ENCODE measurements at regions not wholly inside any gene's neighbourhood (a gene's known extent, or its start where the extent isn't known, plus 50 kb on each side); places are given as distances from the start of the nearest gene placed in this dataset.
"Not testable (repeated sequence)": the region's sequence is repeated elsewhere in the genome, so short reads cannot be mapped to it uniquely, and the experiment has no call there.

DNA sequence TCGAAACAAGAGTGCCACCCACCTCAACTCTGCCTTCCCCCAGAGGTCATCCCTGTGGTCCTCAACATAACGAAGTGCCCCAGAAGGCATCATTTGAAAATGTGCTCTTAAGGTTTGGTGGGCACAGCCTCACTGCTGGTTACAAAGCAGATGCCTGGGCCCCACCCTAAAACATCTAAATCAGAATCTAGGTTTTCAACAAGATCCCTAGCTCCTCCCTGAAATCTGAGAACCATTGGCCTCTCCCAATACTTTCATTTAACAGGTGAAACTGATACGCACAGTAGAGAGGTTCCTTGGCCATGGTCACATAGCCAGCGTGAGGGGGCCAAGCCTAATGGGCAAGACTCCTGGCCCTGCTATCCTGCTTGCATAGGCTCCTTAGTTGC is 376.2 kb upstream of the CLINT1 start:
- DNase-seq, result no peak

DNA sequence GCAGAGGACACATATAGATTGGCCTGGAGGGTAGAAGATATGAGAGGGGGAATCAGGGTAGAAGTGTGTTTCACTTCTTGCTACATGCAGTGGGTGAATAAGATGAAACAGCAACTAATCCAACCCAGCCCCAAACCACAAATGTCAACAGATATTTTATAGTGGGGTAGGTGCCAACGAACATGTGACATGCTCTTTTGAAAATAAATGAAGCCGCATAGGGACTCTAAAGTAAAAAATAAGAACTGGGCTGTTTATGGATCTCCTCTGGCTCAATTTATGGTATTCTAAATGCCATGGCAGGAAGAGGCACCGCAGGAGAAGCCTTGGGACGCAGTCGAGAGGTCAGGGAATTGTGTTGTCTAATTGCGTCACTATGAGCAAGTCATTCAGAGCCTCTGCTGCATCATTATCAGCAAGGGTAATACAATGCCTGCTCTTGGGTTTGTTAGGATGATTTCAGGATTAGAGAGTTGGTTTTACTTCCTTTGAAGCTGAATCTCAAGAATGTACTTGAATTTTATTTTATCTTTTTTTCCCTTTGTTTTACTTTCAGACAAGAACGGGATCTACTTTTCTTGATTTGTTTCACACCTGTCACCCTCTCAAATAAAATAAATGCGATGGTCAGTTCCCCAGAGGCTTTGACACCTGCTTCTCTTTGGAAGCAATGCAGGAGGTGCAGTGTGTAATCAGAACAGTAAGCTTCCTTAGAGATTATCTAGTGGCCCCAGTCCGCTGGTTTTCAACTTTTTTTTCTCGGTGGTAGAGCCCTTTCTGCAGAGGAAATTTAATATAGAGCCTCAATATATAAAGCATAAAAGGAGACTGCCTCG is 375.6 kb upstream of the CLINT1 start:
- DNase-seq, result peak; percentile 20

GRCh38 chr5:158233735-158234322 is 374.9 kb upstream of the CLINT1 start:
- DNase-seq, result no peak

DNA sequence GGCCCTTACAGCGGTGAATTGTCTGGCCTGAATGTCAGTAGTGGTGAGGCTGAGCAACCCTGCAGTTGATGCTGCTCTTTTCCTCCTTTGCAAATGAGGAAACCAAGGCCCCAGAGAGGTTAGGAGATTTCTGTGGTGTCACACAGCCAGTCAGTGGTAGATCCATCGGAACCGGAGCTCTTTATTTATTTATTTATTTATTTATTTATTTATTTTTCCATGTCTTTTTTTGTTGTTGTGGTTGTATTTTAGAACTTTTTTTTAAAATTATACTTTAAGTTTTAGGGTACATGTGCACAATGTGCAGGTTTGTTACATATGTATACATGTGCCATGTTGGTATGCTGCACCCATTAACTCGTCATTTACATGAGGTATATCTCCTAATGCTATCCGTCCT is 368.4 kb upstream of the CLINT1 start:
- DNase-seq, result not testable (repeated sequence)

- no peak for DNase-seq
Observed at GRCh38 chr5:158226496-158226895, 367.6 kb upstream of the CLINT1 start.

DNA sequence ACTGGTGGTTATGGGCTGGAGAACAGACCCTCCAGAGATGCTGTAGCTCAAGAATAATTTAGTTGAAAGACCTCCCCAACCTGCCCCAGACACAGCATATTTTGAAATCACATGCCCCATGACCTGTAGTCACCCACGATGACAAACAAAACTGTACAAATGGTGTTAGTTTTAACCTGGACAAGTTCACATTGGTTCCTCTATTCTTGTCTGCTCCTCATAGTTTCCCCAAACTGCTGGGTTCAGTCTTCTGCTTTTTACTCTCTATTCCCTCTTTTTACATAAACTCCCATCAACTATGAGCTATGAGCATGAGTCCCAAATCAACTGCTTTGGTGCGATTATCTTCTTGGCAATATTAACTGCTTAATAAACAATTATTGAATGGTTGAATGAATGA is 365.3 kb upstream of the CLINT1 start:
- DNase-seq, result no peak

- DNase-seq, result no peak
Observed at GRCh38 chr5:158223054-158223600, 364.2 kb upstream of the CLINT1 start.

- DNase-seq, result no peak
Observed at GRCh38 chr5:158212917-158213316, 354.0 kb upstream of the CLINT1 start.

DNA sequence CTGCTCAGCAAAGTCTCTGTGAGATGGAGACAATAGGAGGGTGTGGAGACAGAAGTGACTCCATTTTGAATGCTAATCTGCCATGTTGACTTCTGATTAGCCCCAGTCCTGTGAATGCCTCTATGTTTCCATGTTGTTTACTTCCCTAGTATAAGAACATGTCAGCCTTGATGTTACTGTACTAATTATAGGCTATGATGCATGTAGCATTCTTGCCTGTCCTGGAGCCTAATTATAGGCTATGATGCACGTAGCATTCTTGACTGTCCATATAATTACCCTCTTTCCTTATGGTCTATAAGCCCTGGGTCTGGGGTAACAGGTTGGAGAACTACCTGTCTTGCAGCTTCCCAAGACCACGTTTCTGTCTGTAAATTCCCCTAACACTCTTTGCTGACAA is 353.3 kb upstream of the CLINT1 start:
- DNase-seq, result no peak

DNA sequence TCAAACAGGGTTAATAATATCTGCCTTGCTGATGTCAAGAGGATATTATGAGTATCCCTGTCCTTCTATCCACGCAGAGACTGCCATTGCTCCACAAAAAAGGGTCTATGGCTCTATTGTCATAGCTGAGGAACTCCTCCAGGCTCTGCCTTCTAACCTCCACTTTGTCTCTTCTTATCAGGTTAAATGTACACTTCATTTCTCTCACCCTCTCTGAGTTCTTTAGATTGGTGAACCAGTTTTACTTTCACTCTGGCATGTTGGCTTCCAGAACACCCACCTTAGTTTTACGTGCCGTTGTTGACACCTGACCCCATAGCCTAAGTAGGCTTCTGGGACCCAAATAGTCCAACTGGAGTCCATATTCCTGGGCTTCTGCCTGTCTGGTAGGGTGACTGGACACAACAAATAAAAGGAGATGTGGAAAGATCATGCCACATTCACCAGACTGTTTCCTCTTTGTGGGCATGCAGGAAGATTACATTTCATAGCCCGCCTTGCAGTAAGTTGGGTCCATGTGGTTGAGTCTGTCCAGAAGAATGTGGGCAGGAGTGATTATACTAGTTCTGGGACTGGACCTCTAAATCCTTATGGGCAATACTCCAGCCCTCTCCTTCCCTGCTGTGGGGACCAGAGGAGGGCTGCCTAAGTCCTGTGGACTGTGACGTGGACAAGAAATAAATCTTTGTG is 350.4 kb upstream of the CLINT1 start:
- DNase-seq, result no peak

DNA sequence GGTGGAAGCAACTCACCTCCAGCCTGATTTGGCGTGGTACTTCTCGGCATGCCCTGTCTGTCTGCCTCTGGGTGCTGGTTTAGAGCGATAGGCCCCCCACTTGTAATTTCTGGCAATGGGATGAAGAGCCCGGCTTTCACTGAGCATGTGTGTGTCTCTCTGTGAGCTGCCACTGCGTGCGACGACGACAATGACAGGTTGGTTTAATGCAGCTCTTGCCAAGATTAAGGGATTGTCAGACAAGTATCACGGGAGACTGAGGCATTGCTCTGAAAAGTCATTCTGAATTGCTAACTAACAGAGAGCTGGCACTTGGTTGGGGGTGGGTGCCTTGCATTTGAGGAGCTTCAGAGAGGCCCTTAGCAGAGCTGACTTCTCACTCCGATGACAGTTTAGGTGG is 348.8 kb upstream of the CLINT1 start:
- no peak for DNase-seq

DNA sequence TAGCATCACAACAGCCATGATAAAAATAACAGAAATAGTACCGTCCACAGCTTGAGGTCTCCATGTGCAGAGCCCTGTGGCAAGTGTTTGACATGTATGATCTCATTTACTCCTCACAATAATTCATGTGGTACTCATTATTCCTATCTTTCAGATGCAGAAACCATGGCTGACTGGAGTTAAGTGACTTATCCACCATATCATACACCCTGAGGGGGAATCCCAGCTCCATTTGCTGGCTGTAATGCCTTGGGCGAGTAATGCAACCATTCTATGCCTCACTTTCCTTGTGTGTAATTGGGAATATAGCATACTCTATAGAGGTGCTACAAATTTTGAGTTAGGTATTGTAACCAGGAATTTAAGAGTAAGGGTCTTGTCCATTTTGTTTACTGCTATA is 347.0 kb upstream of the CLINT1 start:
- no peak for DNase-seq

- no peak for DNase-seq
Observed at GRCh38 chr5:158203261-158203660, 344.3 kb upstream of the CLINT1 start.

DNA sequence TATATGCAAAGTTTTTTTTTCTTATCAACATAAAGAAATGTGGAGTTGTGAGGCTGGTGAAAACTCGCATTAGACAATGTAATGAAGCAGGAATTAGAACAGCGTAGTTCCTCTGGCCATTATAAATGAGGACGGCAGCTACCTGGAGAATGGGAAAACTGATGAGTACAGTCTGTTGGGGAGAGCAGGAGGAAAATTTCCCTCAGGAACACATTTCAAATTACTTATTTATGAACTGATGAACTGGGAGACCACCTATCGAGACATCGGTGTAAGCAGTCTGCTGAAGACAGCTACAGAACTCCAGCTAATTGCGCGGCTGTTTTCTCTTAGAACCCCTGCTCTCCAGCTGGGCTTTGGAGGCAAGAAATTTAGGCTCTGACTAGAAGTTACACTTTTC is 343.9 kb upstream of the CLINT1 start:
- no peak for DNase-seq

GRCh38 chr5:158200619-158201018 is 341.7 kb upstream of the CLINT1 start:
- DNase-seq, result no peak

GRCh38 chr5:158198636-158199035 is 339.7 kb upstream of the CLINT1 start:
- no peak for DNase-seq

- no peak for DNase-seq
Observed at GRCh38 chr5:158195416-158196210, 336.7 kb upstream of the CLINT1 start.

DNA sequence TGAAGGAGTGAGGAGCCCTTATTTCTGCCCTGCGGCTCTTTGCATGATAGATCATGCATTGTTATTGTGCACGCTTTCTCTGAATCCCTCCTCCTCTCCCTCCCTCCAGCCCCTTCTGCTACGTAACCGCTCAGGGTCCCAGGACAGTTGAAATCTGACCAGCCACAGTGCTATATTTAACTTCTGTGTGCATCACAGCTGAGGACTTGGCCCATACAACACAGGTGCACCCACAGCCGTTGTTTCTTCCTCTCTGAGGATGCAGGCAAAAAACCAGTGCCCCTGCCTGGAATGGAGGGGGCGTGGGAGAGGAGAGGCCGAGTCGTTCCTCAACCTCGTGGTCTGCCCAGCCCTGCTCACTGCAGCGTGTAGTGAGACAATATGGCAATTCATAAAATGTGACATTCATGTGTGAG is 335.6 kb upstream of the CLINT1 start:
- no peak for DNase-seq

DNA sequence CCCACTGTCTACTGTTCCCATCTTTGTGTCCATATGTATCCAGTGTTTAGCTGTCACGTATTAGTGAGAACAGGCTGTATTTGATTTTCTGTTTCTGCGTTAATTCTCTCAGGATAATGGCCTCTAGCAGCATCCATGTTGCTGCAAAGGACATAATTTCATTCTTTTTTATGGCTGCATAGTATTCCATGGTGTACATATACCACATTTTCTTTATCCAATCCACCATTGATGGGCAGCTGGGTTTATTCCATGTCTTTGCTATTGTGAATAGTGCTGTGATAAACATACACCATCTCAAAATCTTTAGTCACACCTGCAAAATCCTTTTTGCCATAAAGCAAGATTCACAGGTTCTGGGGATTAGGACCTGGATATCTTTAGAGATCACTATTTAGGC is 334.4 kb upstream of the CLINT1 start:
- DNase-seq, result not testable (repeated sequence)

DNA sequence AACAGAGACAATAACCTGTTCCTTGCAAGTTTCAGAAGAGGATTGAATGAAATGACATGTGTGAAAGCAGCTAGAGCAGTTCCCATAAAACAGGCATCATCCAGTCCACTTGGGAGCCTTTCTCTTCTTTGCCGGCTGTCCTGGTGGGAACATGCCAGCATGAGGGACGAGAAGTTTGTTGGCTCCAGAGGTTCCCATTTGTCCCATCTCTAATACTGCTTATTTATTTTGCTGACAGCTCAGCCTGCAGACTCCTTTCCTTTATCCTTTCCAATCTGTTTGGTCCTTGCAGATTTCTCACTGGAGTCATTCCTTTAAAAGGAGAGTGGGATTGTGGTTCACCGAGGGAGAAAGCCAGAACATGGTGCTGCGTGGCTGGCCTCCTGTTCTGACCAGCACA is 321.5 kb upstream of the CLINT1 start:
- DNase-seq, result no peak

DNA sequence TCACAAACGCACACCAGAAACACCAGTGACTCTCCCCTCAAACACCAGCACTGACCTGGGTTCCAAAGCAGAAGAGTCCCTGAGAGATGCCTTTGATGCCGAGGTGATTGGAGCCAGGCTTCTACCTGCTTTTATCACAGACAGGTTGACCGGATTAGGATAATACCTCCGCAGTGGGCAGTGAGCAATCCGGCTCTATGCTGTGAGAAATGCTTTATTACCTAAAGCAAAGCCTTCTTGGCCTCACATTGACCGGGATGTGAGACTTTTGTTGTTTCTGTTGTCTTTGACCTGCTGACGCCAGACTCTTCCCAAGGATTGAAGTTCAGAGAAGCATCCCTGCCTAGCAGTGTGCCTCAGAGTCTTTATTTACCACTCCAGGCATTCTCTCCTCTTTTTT is 320.3 kb upstream of the CLINT1 start:
- DNase-seq, result no peak

GRCh38 chr5:158178535-158178934 is 319.6 kb upstream of the CLINT1 start:
- no peak for DNase-seq

DNA sequence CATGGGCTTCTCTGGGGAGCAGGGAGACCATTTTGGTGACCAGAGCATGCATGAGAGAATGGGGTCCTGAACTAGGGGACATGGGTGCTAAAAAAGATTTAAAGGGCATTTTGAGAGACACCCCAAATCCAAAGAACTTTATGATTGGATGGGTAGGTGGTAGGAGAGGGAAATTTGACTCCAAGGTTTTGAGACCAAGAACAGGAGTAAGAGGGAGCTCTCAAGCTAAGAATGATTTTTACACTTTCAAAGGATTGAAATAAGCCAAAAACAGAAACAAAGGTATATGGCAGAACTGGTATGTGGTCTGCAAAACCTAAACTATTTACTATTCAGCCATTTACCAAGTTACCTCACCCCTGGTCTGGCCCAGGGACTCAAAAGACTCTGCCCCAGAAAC is 318.2 kb upstream of the CLINT1 start:
- no peak for DNase-seq
